C4-2B (cell line): ENCODE measurements at regions not wholly inside any gene's neighbourhood (a gene's known extent, or its start where the extent isn't known, plus 50 kb on each side); places are given as distances from the start of the nearest gene placed in this dataset.

Experiments used
- CTCF ChIP-seq: fragments of 450-650 bp; conservative IDR thresholded peaks from 2 replicates; pipeline ENCODE4 v1.5.1; 2017; ENCODE audit warnings: mild to moderate bottlenecking
- ZFX ChIP-seq: fragments of 450-650 bp; IDR thresholded peaks from 2 replicates; pipeline ENCODE4 v1.6.1; 2017

GRCh38 chrX:38970845-38971244 lies 169.6 kb downstream of the MID1IP1 start:
- no peak for TF ChIP-seq CTCF
- TF ChIP-seq ZFX, result no peak
